Tibial nerve (tissue), 4 donors: ENCODE measurements at regions not wholly inside any gene's neighbourhood (a gene's known extent, or its start where the extent isn't known, plus 50 kb on each side); places are given as distances from the start of the nearest gene placed in this dataset.

ENCODE experiments used
- DNase-seq, 2 donors: peaks; one replicate each; pipeline ENCODE4 v3.0.0-alpha.2; 2019; ENCODE audit warnings: low spot score in 2 of 2
- H3K27ac ChIP-seq, 4 donors: fragments of 200-600 bp; sonication (generic) in 3 of 4; one replicate each; pipeline ENCODE4 v1.5.1; 2017 to 2019; ENCODE audit warnings: mild to moderate bottlenecking in 1 of 4
- H3K27me3 ChIP-seq, 2 donors: fragments of 200-600 bp; sonication (generic) in 1 of 2; one replicate each; pipeline versions ENCODE4 v1.5.1 to v1.6.0; 2017 to 2019
- H3K36me3 ChIP-seq, 3 donors: fragments of 200-600 bp; sonication (generic); one replicate each; pipeline ENCODE4 v1.5.1; 2018 to 2019
- H3K4me1 ChIP-seq, 4 donors: fragments of 200-600 bp; sonication (generic) in 3 of 4; one replicate each; pipeline ENCODE4 v1.5.1; 2017 to 2019
- H3K4me3 ChIP-seq, 4 donors: fragments of 200-600 bp; sonication (generic) in 3 of 4; one replicate each; pipeline ENCODE4 v1.5.1; 2017 to 2019; ENCODE audit warnings: mild to moderate bottlenecking in 1 of 4, moderate library complexity in 1 of 4
- H3K9me3 ChIP-seq, 4 donors: fragments of 200-600 bp; sonication (generic) in 3 of 4; one replicate each; pipeline ENCODE4 v1.5.1; 2017 to 2019
- CTCF ChIP-seq, 5 experiments: fragments of 200-600 bp in 3 of 5; fragments of 450-650 bp in 2 of 5; sonication (generic) in 3 of 5; IDR thresholded peaks; one replicate each; pipeline ENCODE4 v1.5.1; 2016 to 2019; ENCODE audit warnings: antibody characterized with exemption in 5 of 5, mild to moderate bottlenecking in 3 of 5, moderate library complexity in 2 of 5
- EP300 ChIP-seq, 2 donors: sonication (generic); formaldehyde crosslinking; IDR thresholded peaks; one replicate each; pipeline ENCODE4 v1.6.1; 2017; ENCODE audit warnings: antibody characterized with exemption in 2 of 2, mild to moderate bottlenecking in 1 of 2
- POLR2A ChIP-seq, 2 donors: fragments of 450-650 bp; IDR thresholded peaks; one replicate each; pipeline ENCODE4 v1.6.1; 2017; ENCODE audit warnings: antibody characterized with exemption in 2 of 2, mild to moderate bottlenecking in 2 of 2, moderate library complexity in 2 of 2
- WGBS, 2 donors: methylation state at CpG; one replicate each; pipeline ENCODE4 v1.1.5; 2018; 5-methylcytosine and 5-hydroxymethylcytosine counted together

DNA sequence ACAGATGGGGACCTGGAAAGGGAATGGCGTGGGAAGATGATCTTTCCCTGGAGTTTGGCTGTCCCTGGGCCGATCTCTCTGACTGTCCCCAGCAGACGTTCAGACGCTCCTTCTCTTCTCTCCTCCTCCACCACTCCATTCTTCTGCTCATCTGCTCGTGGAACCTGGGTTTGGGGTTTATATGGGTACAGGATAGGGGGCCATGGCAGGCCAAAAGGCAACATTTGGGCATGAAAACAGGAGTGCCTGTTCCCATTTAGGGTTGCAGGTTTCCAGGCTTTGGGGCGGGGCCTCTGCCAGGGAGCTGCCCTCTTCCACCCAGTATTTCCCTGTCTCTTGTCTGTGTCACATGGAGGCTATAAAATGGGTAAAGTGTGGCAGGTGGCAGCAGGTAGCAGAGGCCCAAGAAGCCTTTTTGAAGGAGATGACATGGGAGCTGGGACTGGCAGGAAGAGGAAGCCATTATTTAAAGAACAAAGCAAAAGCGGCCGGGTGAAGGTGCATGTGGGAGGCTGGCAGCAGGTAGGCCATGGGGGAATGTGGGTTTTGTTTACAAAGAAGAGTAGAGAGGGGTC, 203.7 kb downstream of the BMP7 start:
- no peak for DNase-seq
- WGBS, 2 donors, result 79 to 90% methylated on average over 8 of the region's 8 CpGs
- no peak overlapping the region for H3K27ac ChIP-seq
- H3K4me3 ChIP-seq, result no peak overlapping the region
- TF ChIP-seq POLR2A (IDR thresholded peaks at IDR 0.05), result no peak
- no peak for TF ChIP-seq CTCF (IDR thresholded peaks at IDR 0.05)
- TF ChIP-seq EP300 (IDR thresholded peaks at IDR 0.05), result no peak
- H3K4me1 ChIP-seq, result no peaks in the 10 kb centered on the region
- peaks cover 0 to 6% of the 10 kb centered on the region in 2 donors for H3K27me3 ChIP-seq
- H3K36me3 ChIP-seq, result no peaks in the 10 kb centered on the region
- no peaks in the 10 kb centered on the region for H3K9me3 ChIP-seq

- WGBS, 2 donors, result 84 to 95% methylated on average over 5 of the region's 5 CpGs
- Histone ChIP-seq H3K27ac (no peak overlapping the region), H3K4me1 (no peaks in the 10 kb centered on the region), H3K4me3 (no peak overlapping the region), H3K9me3 (no peaks in the 10 kb centered on the region), H3K27me3 (peaks cover 0 to 21% of the 10 kb centered on the region in 2 donors), H3K36me3 (no peaks in the 10 kb centered on the region)
- DNase-seq, result no peak
- TF ChIP-seq POLR2A (IDR thresholded peaks at IDR 0.05) (no peak), CTCF (IDR thresholded peaks at IDR 0.05) (no peak), EP300 (IDR thresholded peaks at IDR 0.05) (no peak)
Measured at GRCh38 chr20:57064836-57065235, 201.6 kb downstream of the BMP7 start.

- Histone ChIP-seq H3K4me1 (no peaks in the 10 kb centered on the region), H3K27ac (no peak overlapping the region), H3K36me3 (no peaks in the 10 kb centered on the region), H3K9me3 (no peaks in the 10 kb centered on the region), H3K4me3 (no peak overlapping the region), H3K27me3 (peaks cover 0 to 29% of the 10 kb centered on the region in 2 donors)
- DNase-seq, result no peak
- WGBS, 2 donors, result 28 to 31% methylated on average over 7 of the region's 7 CpGs
- TF ChIP-seq CTCF (IDR thresholded peaks at IDR 0.05) (no peak), POLR2A (IDR thresholded peaks at IDR 0.05) (no peak), EP300 (IDR thresholded peaks at IDR 0.05) (no peak)
Measured at GRCh38 chr20:57065646-57066045, 200.8 kb downstream of the BMP7 start.

- Histone ChIP-seq H3K27ac (no peak overlapping the region), H3K4me3 (no peak overlapping the region), H3K4me1 (no peaks in the 10 kb centered on the region), H3K9me3 (no peaks in the 10 kb centered on the region), H3K27me3 (peaks cover 0 to 36% of the 10 kb centered on the region in 2 donors), H3K36me3 (no peaks in the 10 kb centered on the region)
- TF ChIP-seq EP300 (IDR thresholded peaks at IDR 0.05), result no peak
- TF ChIP-seq CTCF (IDR thresholded peaks at IDR 0.05), result no peak
- TF ChIP-seq POLR2A (IDR thresholded peaks at IDR 0.05), result no peak
- DNase-seq, result no peak
- WGBS, 2 donors, result 60 to 66% methylated on average over 9 to 11 of the region's 11 CpGs
Measured at GRCh38 chr20:57066126-57066900, 200.1 kb downstream of the BMP7 start.

GRCh38 chr20:57069442-57069841, 197.0 kb downstream of the BMP7 start:
- WGBS, 2 donors, result 65 to 68% methylated on average over 8 of the region's 8 CpGs
- TF ChIP-seq EP300 (IDR thresholded peaks at IDR 0.05), result no peak
- TF ChIP-seq POLR2A (IDR thresholded peaks at IDR 0.05), result no peak
- no peak for TF ChIP-seq CTCF (IDR thresholded peaks at IDR 0.05)
- Histone ChIP-seq H3K36me3 (no peaks in the 10 kb centered on the region), H3K27ac (no peak overlapping the region), H3K4me3 (no peak overlapping the region), H3K27me3 (peaks cover 0 to 54% of the 10 kb centered on the region in 2 donors), H3K9me3 (no peaks in the 10 kb centered on the region), H3K4me1 (no peaks in the 10 kb centered on the region)
- no peak for DNase-seq
